Activated CD8-positive, alpha-beta memory T cell treated with anti-CD3 and anti-CD28 coated beads, Interleukin-2, amount 10 ng/mL, durations not matched to agents 7 days and 5 days (primary cell): ENCODE measurements at regions not wholly inside any gene's neighbourhood (a gene's known extent, or its start where the extent isn't known, plus 50 kb on each side); places are given as distances from the start of the nearest gene placed in this dataset.
"Not testable (repeated sequence)": the region's sequence is repeated elsewhere in the genome, so short reads cannot be mapped to it uniquely, and the experiment has no call there.

ENCODE experiments used
- ATAC-seq: fragments of 150-1000 bp; cut with Tn5 transposase; one replicate; pipeline ENCODE4 v1.10.0; 2021; ENCODE audit warnings: moderate library complexity
- CTCF ChIA-PET: fragments of 350-600 bp; sonication (Branson Sonifier 250); formaldehyde crosslinking; loops from one replicate; lab custom pipeline; 2021; ENCODE audit warnings: antibody characterized with exemption; lab: Charles Lee
- DNase-seq: peaks from one replicate; pipeline ENCODE4 v3.0.0-alpha.2; 2020
- H3K27ac Mint-ChIP-seq: one replicate; pipeline ENCODE4 v1.8.0; 2021; ENCODE audit warnings: mild to moderate bottlenecking, mixed read lengths
- H3K27me3 Mint-ChIP-seq: one replicate; pipeline ENCODE4 v1.8.0; 2021; ENCODE audit warnings: mixed read lengths
- H3K36me3 Mint-ChIP-seq: one replicate; pipeline ENCODE4 v1.8.0; 2021; ENCODE audit warnings: mild to moderate bottlenecking, mixed read lengths
- H3K4me1 Mint-ChIP-seq: one replicate; pipeline ENCODE4 v1.8.0; 2021; ENCODE audit warnings: mixed read lengths
- H3K4me3 Mint-ChIP-seq: one replicate; pipeline ENCODE4 v1.8.0; 2021; ENCODE audit warnings: mild to moderate bottlenecking, moderate library complexity, mixed read lengths
- H3K9me3 Mint-ChIP-seq: one replicate; pipeline ENCODE4 v1.8.0; 2022; ENCODE audit warnings: low read depth, mixed read lengths

- CTCF ChIA-PET = no interaction called here
- Mint-ChIP-seq H3K9me3 (no peaks in the 10 kb centered on the region), H3K27ac (no peak overlapping the region), H3K36me3 (no peaks in the 10 kb centered on the region), H3K4me3 (no peak overlapping the region), H3K4me1 (no peaks in the 10 kb centered on the region), H3K27me3 (peaks cover 13% of the 10 kb centered on the region)
- no peak for DNase-seq
- ATAC-seq = no peak
Observed at GRCh38 chr7:130789436-130789835, 55.4 kb upstream of the KLF14 start.

DNA sequence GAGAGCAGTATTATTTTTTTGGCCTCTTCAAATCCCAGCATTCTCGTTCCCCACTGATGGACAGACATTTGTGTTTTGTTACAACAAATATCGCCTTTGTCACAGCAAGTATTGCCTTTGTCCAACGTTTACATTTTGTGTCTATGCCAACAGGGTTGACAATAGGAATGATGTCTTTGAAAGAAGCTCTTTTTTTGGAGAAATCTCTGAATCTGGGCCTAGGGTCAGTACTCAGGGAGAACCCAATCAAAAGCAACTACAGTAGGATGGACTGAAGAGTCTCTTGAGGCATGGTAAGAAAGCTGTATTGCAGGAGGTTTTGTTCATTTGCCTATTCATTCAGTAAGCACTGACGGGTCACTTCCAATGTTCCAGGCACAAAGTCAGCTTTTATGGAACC is 57.7 kb upstream of the KLF14 start:
- no peaks in the 10 kb centered on the region for H3K4me1 Mint-ChIP-seq
- CTCF ChIA-PET = interaction anchor here (1.1 kb wide), 1 partner anchor 11 kb away, joined by 3 read pairs; no protein-coding TSS in a partner anchor
- DNase-seq (no peak), ATAC-seq (no peak)
- no peaks in the 10 kb centered on the region for H3K9me3 Mint-ChIP-seq
- peaks cover 7% of the 10 kb centered on the region for H3K27me3 Mint-ChIP-seq
- no peak overlapping the region for H3K4me3 Mint-ChIP-seq
- H3K27ac Mint-ChIP-seq = no peak overlapping the region
- H3K36me3 Mint-ChIP-seq = no peaks in the 10 kb centered on the region

DNA sequence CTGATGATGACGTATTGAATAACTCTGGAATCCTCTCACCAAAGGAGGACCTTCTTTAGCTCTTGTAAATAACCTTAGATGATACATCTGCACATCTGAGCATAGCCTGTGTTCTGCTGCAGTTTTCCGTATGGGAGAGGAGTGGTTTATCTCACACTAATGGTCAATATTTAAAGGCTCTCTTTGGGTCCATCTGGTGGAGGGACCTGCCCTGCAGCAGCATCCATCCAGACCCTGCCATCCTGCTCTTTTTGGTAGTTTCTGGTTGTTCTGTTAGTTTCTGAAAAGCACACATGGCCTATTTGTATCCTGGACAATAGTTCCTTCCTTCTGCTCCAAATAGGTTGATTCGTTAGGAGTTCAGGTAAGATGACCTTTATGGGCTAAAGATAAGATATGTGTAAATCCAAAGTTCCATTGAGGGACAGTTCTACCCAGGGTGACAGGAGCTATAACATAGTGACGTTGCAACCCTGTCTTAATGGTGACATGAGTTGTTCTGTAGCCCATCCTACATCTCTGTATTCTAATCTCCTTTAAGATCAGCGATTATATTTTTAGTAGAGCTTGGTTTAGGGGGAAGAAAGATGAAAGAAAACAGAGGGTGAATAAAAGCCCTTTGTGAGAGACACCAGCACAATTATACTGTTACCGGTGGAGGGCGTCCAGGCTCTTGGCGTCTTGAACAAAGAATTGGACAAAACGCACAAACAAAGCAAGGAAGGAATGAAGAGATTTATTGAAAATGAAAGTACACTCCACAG is 60.0 kb upstream of the KLF14 start:
- no peaks in the 10 kb centered on the region for H3K9me3 Mint-ChIP-seq
- H3K4me3 Mint-ChIP-seq = no peak overlapping the region
- no peaks in the 10 kb centered on the region for H3K36me3 Mint-ChIP-seq
- no peak overlapping the region for H3K27ac Mint-ChIP-seq
- H3K27me3 Mint-ChIP-seq = peaks cover 23% of the 10 kb centered on the region
- CTCF ChIA-PET = no interaction called here
- ATAC-seq (no peak), DNase-seq (no peak)
- no peaks in the 10 kb centered on the region for H3K4me1 Mint-ChIP-seq

DNA sequence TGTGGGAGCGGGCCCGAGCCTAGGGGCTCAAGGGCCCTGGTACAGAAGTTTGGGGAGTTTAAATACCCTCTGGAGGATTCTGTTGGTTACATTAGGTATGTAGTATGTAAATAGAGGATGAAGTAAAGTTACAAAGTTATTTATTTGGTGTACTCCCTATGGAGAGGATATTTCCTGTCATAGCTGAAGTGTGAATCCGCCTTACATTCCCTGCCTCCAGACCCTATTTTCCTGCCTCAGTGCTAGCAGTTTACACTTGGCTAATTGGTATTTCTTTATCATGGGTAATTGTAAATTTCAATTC is 60.6 kb upstream of the KLF14 start:
- Mint-ChIP-seq H3K36me3 (no peaks in the 10 kb centered on the region), H3K27ac (no peak overlapping the region), H3K4me1 (no peaks in the 10 kb centered on the region), H3K4me3 (no peak overlapping the region), H3K9me3 (no peaks in the 10 kb centered on the region), H3K27me3 (peaks cover 28% of the 10 kb centered on the region)
- CTCF ChIA-PET = interaction anchor here (0.6 kb wide), 1 partner anchor 858 kb away, joined by 3 read pairs; no protein-coding TSS in a partner anchor
- no peak for ATAC-seq
- no peak for DNase-seq

GRCh38 chr7:130796425-130796824 is 62.4 kb upstream of the KLF14 start:
- H3K9me3 Mint-ChIP-seq, H3K36me3 Mint-ChIP-seq, H3K4me1 Mint-ChIP-seq, H3K27ac Mint-ChIP-seq, H3K4me3 Mint-ChIP-seq, CTCF ChIA-PET, DNase-seq, ATAC-seq: not testable (repeated sequence)
- H3K27me3 Mint-ChIP-seq = peaks cover 37% of the 10 kb centered on the region

DNA sequence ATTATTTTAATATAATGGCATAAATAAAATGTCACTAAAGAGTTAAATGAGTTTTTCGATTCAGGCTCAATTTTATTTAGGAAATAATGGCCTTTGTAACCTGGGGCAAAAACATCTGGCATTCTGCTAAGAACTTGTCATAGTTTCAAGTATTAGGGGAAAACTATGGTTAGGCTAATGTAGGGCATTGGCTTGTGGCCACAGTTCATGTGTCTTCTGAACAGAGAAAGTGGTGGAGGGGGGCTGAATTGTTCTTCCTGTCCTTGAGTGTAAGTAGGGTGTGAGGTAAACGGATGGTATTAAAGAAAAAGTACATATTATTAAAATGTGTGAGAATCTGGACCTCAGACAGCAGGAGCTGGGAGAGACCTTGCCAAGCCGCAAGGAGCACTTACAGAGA is 69.1 kb upstream of the KLF14 start:
- no peak overlapping the region for H3K27ac Mint-ChIP-seq
- CTCF ChIA-PET = no interaction called here
- DNase-seq (no peak), ATAC-seq (no peak)
- H3K27me3 Mint-ChIP-seq = peaks cover 41% of the 10 kb centered on the region
- no peaks in the 10 kb centered on the region for H3K9me3 Mint-ChIP-seq
- no peak overlapping the region for H3K4me3 Mint-ChIP-seq
- no peaks in the 10 kb centered on the region for H3K4me1 Mint-ChIP-seq
- H3K36me3 Mint-ChIP-seq = no peaks in the 10 kb centered on the region

- CTCF ChIA-PET = no interaction called here
- no peaks in the 10 kb centered on the region for H3K36me3 Mint-ChIP-seq
- ATAC-seq = no peak
- no peaks in the 10 kb centered on the region for H3K9me3 Mint-ChIP-seq
- no peak overlapping the region for H3K4me3 Mint-ChIP-seq
- DNase-seq = no peak
- H3K4me1 Mint-ChIP-seq = no peaks in the 10 kb centered on the region
- peaks cover 30% of the 10 kb centered on the region for H3K27me3 Mint-ChIP-seq
- no peak overlapping the region for H3K27ac Mint-ChIP-seq
Observed at GRCh38 chr7:130804220-130804619, 70.2 kb upstream of the KLF14 start.

- H3K9me3 Mint-ChIP-seq, H3K4me3 Mint-ChIP-seq, H3K36me3 Mint-ChIP-seq, CTCF ChIA-PET, H3K27ac Mint-ChIP-seq, H3K4me1 Mint-ChIP-seq, ATAC-seq, DNase-seq: not testable (repeated sequence)
- H3K27me3 Mint-ChIP-seq = peaks cover 10% of the 10 kb centered on the region
Observed at GRCh38 chr7:130812819-130813218, 78.8 kb upstream of the KLF14 start.

DNA sequence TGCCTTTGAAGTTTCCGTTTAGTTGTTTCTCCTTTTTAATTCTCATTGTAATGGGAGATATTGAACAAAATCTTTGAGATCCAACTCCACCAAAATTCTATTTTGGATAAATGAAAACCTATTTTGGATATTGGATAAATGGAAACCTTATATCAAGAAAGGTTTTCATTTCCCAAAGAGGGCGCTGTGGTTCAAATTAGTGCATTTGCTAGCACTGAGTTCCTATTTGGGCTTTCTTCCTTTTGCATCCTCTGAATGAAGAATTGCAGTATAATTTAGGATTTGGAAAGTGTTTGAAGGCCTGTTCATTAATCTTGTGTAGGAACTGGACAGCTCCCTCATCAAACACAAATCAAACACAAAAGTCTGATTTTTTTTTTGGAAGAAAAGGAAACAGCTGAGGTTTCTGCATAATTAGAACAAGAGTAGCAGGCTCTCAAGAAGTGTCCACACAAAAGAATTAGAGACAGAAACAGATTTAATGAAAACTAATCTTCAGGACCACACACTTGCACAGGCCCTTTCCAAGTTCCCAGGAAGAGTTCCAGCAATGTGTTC is 80.8 kb upstream of the KLF14 start:
- no peaks in the 10 kb centered on the region for H3K9me3 Mint-ChIP-seq
- no peak overlapping the region for H3K4me3 Mint-ChIP-seq
- DNase-seq (no peak), ATAC-seq (no peak)
- no peaks in the 10 kb centered on the region for H3K4me1 Mint-ChIP-seq
- H3K27me3 Mint-ChIP-seq = peaks cover 8% of the 10 kb centered on the region
- H3K36me3 Mint-ChIP-seq = no peaks in the 10 kb centered on the region
- CTCF ChIA-PET = no interaction called here
- no peak overlapping the region for H3K27ac Mint-ChIP-seq

- CTCF ChIA-PET = no interaction called here
- Mint-ChIP-seq H3K27me3 (peaks cover 16% of the 10 kb centered on the region), H3K27ac (no peak overlapping the region), H3K36me3 (no peaks in the 10 kb centered on the region), H3K4me3 (no peak overlapping the region), H3K9me3 (no peaks in the 10 kb centered on the region), H3K4me1 (no peaks in the 10 kb centered on the region)
- ATAC-seq = no peak
- no peak for DNase-seq
Observed at GRCh38 chr7:130818056-130818455, 84.0 kb upstream of the KLF14 start.

DNA sequence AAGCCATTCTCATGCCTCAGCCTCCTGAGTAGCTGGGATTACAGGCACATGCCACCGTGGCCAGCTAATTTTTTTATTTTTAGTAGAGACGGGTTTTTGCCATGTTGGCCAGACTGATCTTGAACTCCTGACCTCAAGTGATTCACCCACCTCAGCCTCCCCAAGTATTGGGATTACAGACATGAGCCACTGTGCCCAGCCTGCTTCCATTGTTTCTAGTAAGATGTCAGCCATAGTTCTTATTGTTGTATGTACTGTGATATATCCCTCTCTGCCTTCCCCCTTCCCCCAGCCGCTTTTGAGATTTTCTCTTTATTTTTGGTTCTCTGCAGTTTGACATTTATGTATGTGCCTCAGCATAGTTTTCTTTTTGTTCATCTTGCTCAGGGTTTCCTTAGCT is 87.9 kb upstream of the KLF14 start:
- peaks cover 8% of the 10 kb centered on the region for H3K9me3 Mint-ChIP-seq
- peaks cover 29% of the 10 kb centered on the region for H3K27me3 Mint-ChIP-seq
- no peak overlapping the region for H3K4me3 Mint-ChIP-seq
- peaks cover 9% of the 10 kb centered on the region for H3K36me3 Mint-ChIP-seq
- CTCF ChIA-PET = no interaction called here
- H3K4me1 Mint-ChIP-seq = no peaks in the 10 kb centered on the region
- no peak for ATAC-seq
- H3K27ac Mint-ChIP-seq = no peak overlapping the region
- DNase-seq = no peak

DNA sequence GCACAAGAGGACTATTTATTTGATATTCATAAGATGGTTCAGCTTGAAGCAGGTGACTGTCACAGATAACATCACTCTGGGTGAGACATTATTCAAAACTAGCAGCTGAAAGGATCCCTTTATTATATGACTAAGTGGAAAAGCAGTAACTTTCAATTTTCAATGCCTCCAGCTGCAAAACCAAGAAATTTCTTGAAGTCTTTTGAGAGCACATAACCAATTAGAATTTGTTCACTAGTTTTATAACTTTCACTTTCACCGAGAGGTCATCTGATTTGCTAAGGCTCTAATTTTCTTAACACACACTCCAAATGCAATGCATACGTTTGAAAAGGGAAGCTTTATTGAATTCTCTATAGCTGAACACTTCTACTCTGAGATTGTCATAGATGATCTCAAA is 88.6 kb upstream of the KLF14 start:
- H3K36me3 Mint-ChIP-seq = peaks cover 12% of the 10 kb centered on the region
- H3K27me3 Mint-ChIP-seq = peaks cover 30% of the 10 kb centered on the region
- no peaks in the 10 kb centered on the region for H3K4me1 Mint-ChIP-seq
- no peak for DNase-seq
- ATAC-seq = no peak
- CTCF ChIA-PET = no interaction called here
- peaks cover 13% of the 10 kb centered on the region for H3K9me3 Mint-ChIP-seq
- no peak overlapping the region for H3K27ac Mint-ChIP-seq
- no peak overlapping the region for H3K4me3 Mint-ChIP-seq

GRCh38 chr7:130823060-130823459 is 89.1 kb upstream of the KLF14 start:
- ATAC-seq = no peak
- Mint-ChIP-seq H3K9me3 (peaks cover 13% of the 10 kb centered on the region), H3K27me3 (peaks cover 28% of the 10 kb centered on the region), H3K4me1 (no peaks in the 10 kb centered on the region), H3K4me3 (no peak overlapping the region), H3K36me3 (peaks cover 12% of the 10 kb centered on the region), H3K27ac (no peak overlapping the region)
- no peak for DNase-seq
- CTCF ChIA-PET = no interaction called here

DNA sequence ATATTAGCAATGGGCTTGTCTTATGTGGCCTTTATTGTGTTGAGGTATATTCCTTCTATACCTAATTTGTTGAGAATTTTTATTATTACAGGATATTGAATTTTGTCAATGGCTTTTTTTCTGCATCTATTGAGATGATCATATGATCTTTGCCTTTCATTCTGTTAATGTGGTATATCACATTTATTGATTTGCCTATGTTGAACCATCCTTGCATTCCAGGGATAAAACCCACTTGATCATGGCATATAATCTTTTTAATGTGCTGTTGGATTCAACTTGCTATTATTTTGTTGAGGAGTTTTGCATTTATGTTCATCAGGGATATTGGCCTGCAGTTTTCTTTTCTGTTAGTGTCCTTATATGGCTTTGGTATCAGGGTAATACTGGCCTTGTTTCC is 91.8 kb upstream of the KLF14 start:
- no peak overlapping the region for H3K27ac Mint-ChIP-seq
- H3K9me3 Mint-ChIP-seq = peaks cover 15% of the 10 kb centered on the region
- CTCF ChIA-PET = no interaction called here
- H3K36me3 Mint-ChIP-seq = peaks cover 13% of the 10 kb centered on the region
- H3K4me3 Mint-ChIP-seq = no peak overlapping the region
- H3K4me1 Mint-ChIP-seq = no peaks in the 10 kb centered on the region
- DNase-seq (no peak), ATAC-seq (no peak)
- H3K27me3 Mint-ChIP-seq = peaks cover 28% of the 10 kb centered on the region
